Mammary epithelial cell (primary cell): ENCODE measurements at regions not wholly inside any gene's neighbourhood (a gene's known extent, or its start where the extent isn't known, plus 50 kb on each side); places are given as distances from the start of the nearest gene placed in this dataset.

Experiments
- CTCF ChIP-seq, 2 donors: IDR thresholded peaks in 1 of 2; conservative IDR thresholded peaks in 1 of 2; 2 replicates each; pipeline ENCODE4 v1.5.1; 2011 to 2012; ENCODE audit warnings: inconsistent platforms in 2 of 2, low read length in 2 of 2, mild to moderate bottlenecking in 2 of 2, control low read depth in 1 of 2, low read depth in 1 of 2; ENCODE audit not compliant: insufficient read depth in 1 of 2; ENCODE audit errors: extremely low read depth in 1 of 2
- EZH2 ChIP-seq: IDR thresholded peaks from 2 replicates; pipeline ENCODE4 v1.6.1; 2012; ENCODE audit warnings: low read length, inconsistent platforms, borderline replicate concordance

- TF ChIP-seq CTCF (conservative IDR thresholded peaks at IDR 0.05 in 1 of 2, IDR thresholded peaks at IDR 0.05 in 1 of 2; ENCODE audit: extremely low read depth in 1 of 2, insufficient read depth in 1 of 2, low read depth in 1 of 2, low read length in 2 of 2) (no peak), EZH2 (no peak)
Measured at GRCh38 chr2:62338111-62338510, 142.2 kb downstream of the B3GNT2 start.
